ENCODE measurements at regions not wholly inside any gene's neighbourhood (a gene's known extent, or its start where the extent isn't known, plus 50 kb on each side); places are given as distances from the start of the nearest gene placed in this dataset.

DNA sequence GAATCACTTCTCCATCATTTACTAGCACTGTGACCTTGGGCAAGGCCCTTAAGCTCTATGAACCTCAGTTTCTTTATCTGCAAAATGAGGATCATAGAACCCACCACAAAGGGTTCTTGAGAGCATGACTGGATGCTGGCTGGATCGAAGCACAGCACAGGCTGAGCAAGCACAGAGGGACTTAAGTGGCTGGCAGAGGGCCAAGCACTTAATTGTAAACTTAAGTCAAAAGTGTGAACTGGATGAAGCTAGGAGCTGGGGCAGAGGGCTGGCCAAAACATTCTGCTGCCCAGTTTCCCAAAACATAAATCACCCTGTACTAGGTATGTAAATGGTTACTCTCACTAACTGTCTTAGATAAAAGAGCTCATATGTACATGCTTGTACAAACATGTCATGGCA lies 112.3 kb upstream of the WWC1 start:
- no peaks in the 10 kb centered on the region for H3K36me3 ChIP-seq (ENCODE audit: insufficient read depth, low read length)
- no peaks in the 10 kb centered on the region for H3K4me1 ChIP-seq (ENCODE audit: insufficient read depth, low read length, severe bottlenecking)
- no peak overlapping the region for H2AFZ ChIP-seq (ENCODE audit: low read length)
- H3K4me3 ChIP-seq (ENCODE audit: low read depth, low read length, poor library complexity, severe bottlenecking): no peak overlapping the region
- H3K9me2 ChIP-seq (ENCODE audit: low read depth, low read length): no peaks in the 10 kb centered on the region
- TF ChIP-seq, protein P1, sequence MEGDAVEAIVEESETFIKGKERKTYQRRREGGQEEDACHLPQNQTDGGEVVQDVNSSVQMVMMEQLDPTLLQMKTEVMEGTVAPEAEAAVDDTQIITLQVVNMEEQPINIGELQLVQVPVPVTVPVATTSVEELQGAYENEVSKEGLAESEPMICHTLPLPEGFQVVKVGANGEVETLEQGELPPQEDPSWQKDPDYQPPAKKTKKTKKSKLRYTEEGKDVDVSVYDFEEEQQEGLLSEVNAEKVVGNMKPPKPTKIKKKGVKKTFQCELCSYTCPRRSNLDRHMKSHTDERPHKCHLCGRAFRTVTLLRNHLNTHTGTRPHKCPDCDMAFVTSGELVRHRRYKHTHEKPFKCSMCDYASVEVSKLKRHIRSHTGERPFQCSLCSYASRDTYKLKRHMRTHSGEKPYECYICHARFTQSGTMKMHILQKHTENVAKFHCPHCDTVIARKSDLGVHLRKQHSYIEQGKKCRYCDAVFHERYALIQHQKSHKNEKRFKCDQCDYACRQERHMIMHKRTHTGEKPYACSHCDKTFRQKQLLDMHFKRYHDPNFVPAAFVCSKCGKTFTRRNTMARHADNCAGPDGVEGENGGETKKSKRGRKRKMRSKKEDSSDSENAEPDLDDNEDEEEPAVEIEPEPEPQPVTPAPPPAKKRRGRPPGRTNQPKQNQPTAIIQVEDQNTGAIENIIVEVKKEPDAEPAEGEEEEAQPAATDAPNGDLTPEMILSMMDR (IDR thresholded peaks at IDR 0.05; ENCODE audit: low read length): no peak
- no peak for TF ChIP-seq EZH2 (IDR thresholded peaks at IDR 0.05; ENCODE audit: borderline replicate concordance, low read length)
- no peak overlapping the region for H3K27ac ChIP-seq (ENCODE audit: low read depth, low read length, poor library complexity, severe bottlenecking)
- no peaks in the 10 kb centered on the region for H4K20me1 ChIP-seq (ENCODE audit: insufficient read depth, low read length)
- H3K79me2 ChIP-seq (ENCODE audit: insufficient read depth, low read length): no peaks in the 10 kb centered on the region
- H3K4me2 ChIP-seq (ENCODE audit: low read length): no peak overlapping the region
- H3F3A ChIP-seq (ENCODE audit: insufficient read depth, low read length): no peaks in the 10 kb centered on the region
- no peaks in the 10 kb centered on the region for H3K9me3 ChIP-seq (ENCODE audit: low read length)
- no peaks in the 10 kb centered on the region for H3K27me3 ChIP-seq (ENCODE audit: insufficient read depth, low read length)
- H3K9ac ChIP-seq (ENCODE audit: low read length): no peak overlapping the region

DNA sequence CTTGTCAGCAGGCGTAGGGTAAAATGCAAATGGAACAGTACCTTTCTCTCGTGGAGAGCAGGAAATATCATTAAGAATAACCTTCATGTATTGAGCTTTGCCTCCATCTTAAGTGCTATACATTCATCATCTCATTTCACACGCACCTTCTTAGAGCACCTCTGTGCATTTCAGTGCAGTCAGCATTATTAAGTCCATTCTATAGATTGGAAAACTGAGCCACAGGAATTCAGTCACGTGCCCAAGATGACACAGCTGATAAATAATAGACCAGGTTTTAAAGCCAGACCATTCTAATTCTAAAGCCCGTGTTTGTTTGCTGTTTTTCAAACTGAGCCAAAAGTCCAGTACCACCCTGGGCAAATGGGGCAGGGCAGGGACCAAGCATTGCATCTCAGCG lies 109.2 kb upstream of the WWC1 start:
- Histone ChIP-seq H3K9me3 (ENCODE audit: low read length) (no peaks in the 10 kb centered on the region), H3K27me3 (ENCODE audit: insufficient read depth, low read length) (no peaks in the 10 kb centered on the region), H4K20me1 (ENCODE audit: insufficient read depth, low read length) (no peaks in the 10 kb centered on the region), H3K27ac (ENCODE audit: low read depth, low read length, poor library complexity, severe bottlenecking) (no peak overlapping the region), H3F3A (ENCODE audit: insufficient read depth, low read length) (no peaks in the 10 kb centered on the region), H3K9ac (ENCODE audit: low read length) (no peak overlapping the region), H3K36me3 (ENCODE audit: insufficient read depth, low read length) (no peaks in the 10 kb centered on the region), H3K79me2 (ENCODE audit: insufficient read depth, low read length) (no peaks in the 10 kb centered on the region), H3K4me2 (ENCODE audit: low read length) (no peak overlapping the region), H2AFZ (ENCODE audit: low read length) (no peak overlapping the region), H3K4me3 (ENCODE audit: low read depth, low read length, poor library complexity, severe bottlenecking) (no peak overlapping the region), H3K4me1 (ENCODE audit: insufficient read depth, low read length, severe bottlenecking) (no peaks in the 10 kb centered on the region), H3K9me2 (ENCODE audit: low read depth, low read length) (no peaks in the 10 kb centered on the region)
- TF ChIP-seq, protein P1 (IDR thresholded peaks at IDR 0.05; ENCODE audit: low read length): no peak
- no peak for TF ChIP-seq EZH2 (IDR thresholded peaks at IDR 0.05; ENCODE audit: borderline replicate concordance, low read length)

DNA sequence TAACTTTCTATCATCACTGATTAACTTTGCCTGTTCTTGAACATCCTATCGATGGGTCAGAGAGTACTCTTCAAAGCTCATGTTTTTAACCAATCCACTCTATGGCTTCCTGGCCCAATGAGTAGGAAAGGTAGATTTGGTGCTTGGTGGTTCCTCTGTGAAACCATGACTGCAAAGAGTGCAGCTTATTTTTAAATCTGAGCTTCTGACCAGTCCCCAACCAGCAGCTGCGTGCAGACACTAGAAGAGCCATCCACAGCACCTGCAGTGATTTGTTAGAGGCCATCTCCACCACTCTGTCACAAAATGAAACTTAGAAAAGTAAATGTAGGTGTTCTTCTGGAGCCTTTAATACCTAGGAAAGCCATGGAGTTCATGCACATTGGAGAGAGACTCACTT lies 107.3 kb upstream of the WWC1 start:
- Histone ChIP-seq H3K27me3 (ENCODE audit: insufficient read depth, low read length) (no peaks in the 10 kb centered on the region), H3K79me2 (ENCODE audit: insufficient read depth, low read length) (no peaks in the 10 kb centered on the region), H3F3A (ENCODE audit: insufficient read depth, low read length) (no peaks in the 10 kb centered on the region), H3K9ac (ENCODE audit: low read length) (no peak overlapping the region), H3K36me3 (ENCODE audit: insufficient read depth, low read length) (no peaks in the 10 kb centered on the region), H3K27ac (ENCODE audit: low read depth, low read length, poor library complexity, severe bottlenecking) (no peak overlapping the region), H3K9me3 (ENCODE audit: low read length) (no peaks in the 10 kb centered on the region), H4K20me1 (ENCODE audit: insufficient read depth, low read length) (no peaks in the 10 kb centered on the region), H3K4me1 (ENCODE audit: insufficient read depth, low read length, severe bottlenecking) (no peaks in the 10 kb centered on the region), H2AFZ (ENCODE audit: low read length) (no peak overlapping the region), H3K4me3 (ENCODE audit: low read depth, low read length, poor library complexity, severe bottlenecking) (no peak overlapping the region), H3K4me2 (ENCODE audit: low read length) (no peak overlapping the region), H3K9me2 (ENCODE audit: low read depth, low read length) (no peaks in the 10 kb centered on the region)
- TF ChIP-seq EZH2 (IDR thresholded peaks at IDR 0.05; ENCODE audit: borderline replicate concordance, low read length): no peak
- TF ChIP-seq, protein P1 (IDR thresholded peaks at IDR 0.05; ENCODE audit: low read length): no peak
